Peyer's patch (tissue), 4 donors: ENCODE measurements at regions not wholly inside any gene's neighbourhood (a gene's known extent, or its start where the extent isn't known, plus 50 kb on each side); places are given as distances from the start of the nearest gene placed in this dataset.

Experiments
- CTCF ChIP-seq, 6 experiments: fragments of 450-650 bp in 4 of 6; fragments of 200-600 bp in 2 of 6; sonication (generic) in 1 of 6; IDR thresholded peaks; one replicate each; pipeline ENCODE4 v1.5.1; 2017 to 2019; ENCODE audit warnings: antibody characterized with exemption in 6 of 6, mild to moderate bottlenecking in 3 of 6, moderate library complexity in 1 of 6
- POLR2A ChIP-seq, 2 donors: fragments of 450-650 bp; IDR thresholded peaks; one replicate each; pipeline ENCODE4 v1.5.1; 2017; ENCODE audit warnings: antibody characterized with exemption in 2 of 2, mild to moderate bottlenecking in 2 of 2, moderate library complexity in 2 of 2

DNA sequence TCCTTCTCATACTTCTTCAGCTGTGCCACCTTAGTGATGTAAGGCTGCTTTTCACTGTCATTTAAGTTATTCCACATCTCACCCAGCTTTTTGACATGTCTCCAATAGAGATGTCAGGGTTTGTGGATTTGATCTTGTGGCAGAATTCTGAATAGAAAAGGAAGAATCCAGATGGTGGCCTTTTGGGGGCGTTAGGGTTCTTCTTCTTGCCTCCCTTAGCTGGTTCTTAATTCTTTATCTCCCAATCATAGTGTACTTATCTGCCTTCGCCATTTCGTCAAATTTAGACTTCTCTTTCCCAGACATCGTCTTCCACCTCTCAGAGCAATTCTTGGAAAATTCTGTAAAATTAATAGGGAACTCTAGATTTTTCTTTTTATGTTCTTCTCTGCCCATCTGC is 422.9 kb downstream of the GJA1 start:
- TF ChIP-seq CTCF (IDR thresholded peaks at IDR 0.05) (no peak), POLR2A (IDR thresholded peaks at IDR 0.05) (no peak)
